ENCODE measurements at regions not wholly inside any gene's neighbourhood (a gene's known extent, or its start where the extent isn't known, plus 50 kb on each side); places are given as distances from the start of the nearest gene placed in this dataset.
A peak's percentile ranks its signal among the peaks of the same experiment; 100 is the strongest.

GRCh38 chr5:38697013-38697412, 140.6 kb upstream of the LIFR start (continued):
- no peak for TF ChIP-seq CHD7 (IDR thresholded peaks at IDR 0.05; ENCODE audit: insufficient replicate concordance, low read length)
- TF ChIP-seq KDM5A (IDR thresholded peaks at IDR 0.05; ENCODE audit: low read length): no peak
- no peak for TF ChIP-seq SP2 (IDR thresholded peaks at IDR 0.05; ENCODE audit: low read length)
- TF ChIP-seq CHD2 (IDR thresholded peaks at IDR 0.05; ENCODE audit: low read length): no peak
- TF ChIP-seq POLR2A (IDR thresholded peaks at IDR 0.05; ENCODE audit: control extremely low read depth in 1 of 2, low read depth in 2 of 2, low read length in 2 of 2): no peak
- peak; percentile 67; the same call in 1 of the 2 replicates for TF ChIP-seq TEAD4 (IDR thresholded peaks at IDR 0.05; ENCODE audit: low read depth, low read length)
- TF ChIP-seq CEBPB (IDR thresholded peaks at IDR 0.05; ENCODE audit: low read depth, low read length): peak; percentile 23; the same call in 1 of the 2 replicates
- no peak for TF ChIP-seq CTBP2 (IDR thresholded peaks at IDR 0.05; ENCODE audit: borderline replicate concordance, insufficient read depth, insufficient read length, low read length)

Data from H1 (cell line).